Stimulated activated CD4-positive, alpha-beta T cell treated with anti-CD3 and anti-CD28 coated beads, Interleukin-2, amount 100 ng/mL, for 4 hours (primary cell): ENCODE measurements at regions not wholly inside any gene's neighbourhood (a gene's known extent, or its start where the extent isn't known, plus 50 kb on each side); places are given as distances from the start of the nearest gene placed in this dataset.

Experiments
- DNase-seq: peaks from one replicate; pipeline ENCODE4 v3.0.0-alpha.2; 2020; ENCODE audit warnings: low read depth

GRCh38 chr18:70455731-70456130 lies 166.9 kb downstream of the SOCS6 start:
- DNase-seq, result no peak

DNA sequence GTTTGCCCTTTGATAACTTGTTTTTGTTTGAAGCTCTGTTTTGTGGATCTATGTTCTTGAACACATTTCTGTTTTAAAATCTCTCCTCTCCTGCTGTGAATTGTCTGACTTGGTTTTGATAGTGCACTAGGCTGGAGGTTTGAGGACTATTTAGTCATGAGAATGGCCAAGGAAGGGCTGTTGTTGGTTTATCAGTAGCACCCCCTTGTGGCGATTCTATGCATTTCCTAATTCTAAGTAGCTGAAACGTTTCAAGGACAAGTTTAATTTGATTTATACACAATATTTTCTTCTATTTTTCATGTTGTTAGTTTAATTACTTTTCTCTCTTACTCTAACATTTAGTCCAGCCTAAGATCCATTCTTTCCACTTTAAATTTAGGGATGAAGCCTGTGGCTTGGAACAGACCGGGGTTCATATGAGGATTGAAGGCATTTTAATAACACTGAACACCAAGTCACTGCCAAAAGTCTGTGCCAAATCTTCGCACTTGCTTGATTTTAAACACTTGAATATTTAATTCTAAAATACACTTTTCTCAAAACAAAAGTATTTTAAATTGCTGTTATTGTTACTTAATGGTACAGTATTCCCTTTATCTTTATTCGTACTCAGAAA lies 166.0 kb downstream of the SOCS6 start:
- DNase-seq, result no peak

- DNase-seq, result no peak
These were observed 164.4 kb downstream of the SOCS6 start for GRCh38 chr18:70453058-70453775.

- DNase-seq, result no peak
These were observed 163.7 kb downstream of the SOCS6 start for GRCh38 chr18:70452501-70452900.

GRCh38 chr18:70450426-70451253 lies 161.8 kb downstream of the SOCS6 start:
- no peak for DNase-seq

DNA sequence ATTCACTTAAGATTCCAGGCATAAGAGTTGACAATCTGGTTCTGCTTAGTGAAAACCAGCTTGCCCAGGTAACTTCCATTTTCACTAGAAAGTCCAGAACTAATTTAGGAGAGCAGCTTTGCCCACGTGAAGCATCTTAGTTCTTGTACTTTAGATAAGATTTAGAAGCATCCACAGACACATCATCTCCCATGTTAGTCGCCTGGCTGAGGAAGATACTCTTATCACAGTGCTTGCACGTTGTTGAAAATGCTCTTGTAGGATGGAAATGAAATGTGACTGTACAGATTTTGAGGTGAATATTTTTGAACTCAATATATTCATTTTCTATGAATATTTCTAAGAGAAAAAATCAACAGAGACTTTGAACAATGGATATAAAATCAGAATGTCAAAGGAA lies 159.7 kb downstream of the SOCS6 start:
- DNase-seq, result no peak

DNA sequence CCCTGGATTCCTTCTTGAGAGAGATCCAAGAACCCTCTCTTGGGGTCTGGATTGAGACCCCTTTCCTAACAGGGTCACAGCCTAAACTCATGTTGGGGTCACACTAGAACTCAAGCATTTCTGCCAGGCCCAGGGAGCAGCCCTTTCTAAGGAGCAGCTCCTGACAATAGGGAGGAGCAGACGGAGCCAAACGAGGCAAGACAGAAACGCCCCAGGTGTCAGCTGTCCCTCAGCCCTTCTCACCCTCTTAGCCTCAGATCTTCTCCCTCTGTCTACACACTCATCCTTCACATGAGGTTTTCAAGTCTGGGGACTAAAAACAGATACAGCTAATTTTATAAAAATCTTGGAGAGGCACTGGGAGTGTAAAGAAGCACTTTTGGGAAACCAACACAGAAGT lies 157.2 kb downstream of the SOCS6 start:
- DNase-seq, result no peak

- no peak for DNase-seq
These were observed 154.1 kb downstream of the SOCS6 start for GRCh38 chr18:70442933-70443332.

DNA sequence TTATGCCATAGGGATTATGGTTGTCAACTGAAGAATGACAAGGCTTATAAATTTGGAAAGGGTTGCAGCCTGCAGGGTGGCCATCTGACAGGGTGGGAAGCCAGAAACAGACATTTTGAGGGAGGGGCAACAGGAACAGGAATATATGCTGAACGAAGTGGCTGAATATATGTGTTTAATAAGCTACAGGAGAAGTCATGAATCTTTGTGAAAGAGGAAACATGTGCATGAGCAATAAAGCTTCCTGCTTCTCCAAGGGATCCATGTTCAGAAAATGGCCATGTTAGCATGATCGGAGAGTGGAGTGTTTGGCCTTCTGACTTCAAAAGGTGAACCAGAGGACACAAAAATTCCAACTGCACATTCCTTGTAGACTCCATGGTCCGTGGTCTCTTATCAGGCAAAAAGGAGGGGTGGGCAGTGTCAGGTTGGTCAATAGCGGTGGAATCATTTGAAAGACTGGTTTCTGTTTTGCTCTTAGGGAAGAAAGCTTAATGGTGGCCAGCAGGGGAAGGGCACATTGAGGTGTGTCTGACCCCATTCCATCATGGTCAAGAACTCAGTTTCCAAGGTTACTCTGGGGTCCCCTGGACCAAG lies 144.1 kb downstream of the SOCS6 start:
- DNase-seq, result no peak

GRCh38 chr18:70431203-70431624 lies 142.4 kb downstream of the SOCS6 start:
- DNase-seq, result no peak

GRCh38 chr18:70430501-70431173 lies 141.8 kb downstream of the SOCS6 start:
- no peak for DNase-seq

- DNase-seq, result no peak
These were observed 141.1 kb downstream of the SOCS6 start for GRCh38 chr18:70429847-70430500.

DNA sequence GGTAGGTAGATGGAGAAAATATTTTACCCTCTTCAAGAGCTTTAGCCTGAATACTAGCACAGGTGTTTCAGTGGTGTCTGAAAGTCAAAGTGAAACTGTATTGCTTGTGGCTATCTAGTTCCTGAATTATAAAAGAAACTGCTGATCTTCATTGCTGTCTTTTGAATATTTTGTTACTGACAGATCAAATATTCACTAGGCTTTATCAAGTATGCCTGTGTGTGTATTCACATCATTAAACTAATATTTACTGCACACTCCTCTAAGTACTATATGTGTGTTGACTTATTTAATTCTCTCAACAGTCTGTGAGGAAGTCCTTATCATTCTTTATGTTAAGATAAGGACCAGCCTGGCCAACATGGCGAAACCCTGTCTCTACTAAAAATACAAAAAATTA lies 139.6 kb downstream of the SOCS6 start:
- no peak for DNase-seq

DNA sequence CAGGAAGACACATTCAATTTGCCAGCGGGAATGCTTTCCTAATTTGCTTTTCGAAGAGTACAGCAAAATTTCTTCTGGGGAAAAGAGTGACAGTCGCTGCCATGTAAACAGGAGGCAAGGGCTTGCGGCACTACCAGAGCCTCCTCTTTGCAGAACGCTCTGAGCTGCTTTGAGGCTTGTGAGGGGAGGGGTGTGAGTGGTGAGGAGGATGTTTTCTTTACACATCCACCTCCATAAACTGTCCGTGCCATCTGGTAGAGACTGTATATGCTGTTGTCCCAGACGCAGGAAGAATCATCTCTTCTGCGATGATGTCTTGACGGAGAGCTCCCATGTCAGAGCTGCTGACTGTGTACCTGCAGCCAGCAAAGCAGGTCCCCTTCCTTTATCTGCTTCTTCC lies 138.0 kb downstream of the SOCS6 start:
- no peak for DNase-seq

DNA sequence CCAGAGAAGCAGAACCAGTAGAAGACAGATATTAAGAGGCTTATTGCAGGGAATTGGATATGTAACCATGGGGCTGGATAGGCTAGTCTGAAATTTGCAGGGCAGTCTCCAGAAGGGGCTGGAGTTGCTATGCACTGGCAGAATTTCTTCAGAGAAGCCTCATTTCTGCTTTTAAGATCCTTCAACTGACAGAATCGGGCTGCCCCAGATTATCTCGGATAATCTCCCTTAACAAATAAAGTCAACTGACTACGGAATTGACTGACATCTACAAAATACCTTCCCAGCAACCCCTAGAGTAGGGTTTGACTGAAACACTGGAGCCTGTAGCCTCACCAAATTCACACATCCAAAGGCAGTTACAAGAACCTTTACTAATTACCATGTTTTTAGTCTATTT lies 136.4 kb downstream of the SOCS6 start:
- no peak for DNase-seq

- no peak for DNase-seq
These were observed 135.1 kb downstream of the SOCS6 start for GRCh38 chr18:70423988-70424387.

GRCh38 chr18:70423120-70423519 lies 134.3 kb downstream of the SOCS6 start:
- DNase-seq, result no peak

DNA sequence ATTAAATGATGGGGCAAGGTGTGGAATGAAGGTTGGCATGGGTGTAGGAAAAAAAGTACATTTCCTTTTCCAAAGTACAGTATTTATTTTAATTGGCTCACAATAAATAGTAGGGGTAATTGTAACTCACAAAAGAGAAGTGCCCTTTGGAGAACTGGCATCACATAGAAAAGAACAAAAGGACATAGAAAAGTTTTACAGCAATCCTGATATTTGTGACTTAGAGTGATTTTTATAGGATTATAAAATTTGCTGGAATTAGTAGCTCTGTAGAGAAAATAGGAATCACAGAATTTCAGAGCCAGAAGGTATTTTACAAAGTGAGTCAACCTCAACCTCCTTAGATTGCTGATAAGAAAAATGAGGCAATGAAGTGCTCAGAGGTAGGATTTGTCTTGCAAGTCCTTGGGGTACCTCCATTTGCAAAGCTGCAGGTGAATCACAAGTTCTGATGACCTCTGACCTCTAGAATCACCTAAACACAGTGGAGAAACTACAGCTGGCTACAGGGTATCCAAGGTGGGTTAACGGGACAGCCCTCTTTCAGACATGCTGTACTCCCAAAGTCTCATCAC lies 133.6 kb downstream of the SOCS6 start:
- no peak for DNase-seq

GRCh38 chr18:70421471-70422390 lies 132.9 kb downstream of the SOCS6 start:
- no peak for DNase-seq
